NCI-H82 (cell line): ENCODE measurements at regions not wholly inside any gene's neighbourhood (a gene's known extent, or its start where the extent isn't known, plus 50 kb on each side); places are given as distances from the start of the nearest gene placed in this dataset.

Experiments
- DNase-seq: peaks from one replicate; lab custom pipeline; 2025; lab: John Stamatoyannopoulos, UW

- no peak for DNase-seq
Measured at GRCh38 chr17:79396696-79397095, 214.2 kb downstream of the RBFOX3 start.

- no peak for DNase-seq
Measured at GRCh38 chr17:79395545-79395944, 215.3 kb downstream of the RBFOX3 start.

- no peak for DNase-seq
Measured at GRCh38 chr17:79395066-79395465, 215.8 kb downstream of the RBFOX3 start.

GRCh38 chr17:79393358-79394052 is 217.3 kb downstream of the RBFOX3 start:
- peak; percentile 88 for DNase-seq

- no peak for DNase-seq
Measured at GRCh38 chr17:79392598-79392997, 218.3 kb downstream of the RBFOX3 start.

- peak; percentile 86 for DNase-seq
Measured at GRCh38 chr17:79391376-79392233, 219.2 kb downstream of the RBFOX3 start.

GRCh38 chr17:79389896-79390295 is 221.0 kb downstream of the RBFOX3 start:
- DNase-seq, result no peak

- DNase-seq, result peak; percentile 90
Measured at GRCh38 chr17:79388556-79389295, 222.1 kb downstream of the RBFOX3 start.

- DNase-seq, result no peak
Measured at GRCh38 chr17:79387783-79388182, 223.1 kb downstream of the RBFOX3 start.

- no peak for DNase-seq
Measured at GRCh38 chr17:79385962-79386563, 224.8 kb downstream of the RBFOX3 start.

GRCh38 chr17:79382313-79382712 is 228.5 kb downstream of the RBFOX3 start:
- no peak for DNase-seq

GRCh38 chr17:79379700-79380445 is 231.0 kb downstream of the RBFOX3 start:
- peak; percentile 44 for DNase-seq

- DNase-seq, result no peak
Measured at GRCh38 chr17:79377230-79377786, 233.5 kb downstream of the RBFOX3 start.

- DNase-seq, result no peak
Measured at GRCh38 chr17:79374807-79375206, 236.0 kb downstream of the RBFOX3 start.

GRCh38 chr17:79374087-79374689 is 236.7 kb downstream of the RBFOX3 start:
- DNase-seq, result peak; percentile 84

- DNase-seq, result no peak
Measured at GRCh38 chr17:79372470-79373238, 238.2 kb downstream of the RBFOX3 start.

- no peak for DNase-seq
Measured at GRCh38 chr17:79371984-79372383, 238.9 kb downstream of the RBFOX3 start.

GRCh38 chr17:79370594-79370993 is 240.3 kb downstream of the RBFOX3 start:
- DNase-seq, result no peak

- no peak for DNase-seq
Measured at GRCh38 chr17:79370126-79370525, 240.7 kb downstream of the RBFOX3 start.

GRCh38 chr17:79369532-79369931 is 241.3 kb downstream of the RBFOX3 start:
- no peak for DNase-seq
